ENCODE measurements at regions not wholly inside any gene's neighbourhood (a gene's known extent, or its start where the extent isn't known, plus 50 kb on each side); places are given as distances from the start of the nearest gene placed in this dataset.

GRCh38 chr4:135575041-135575440 lies 1373.5 kb upstream of the PABPC4L start:
- Histone ChIP-seq H3K4me1 (ENCODE audit: low read depth, poor library complexity, severe bottlenecking) (no peaks in the 10 kb centered on the region), H3K27ac (no peak overlapping the region), H3K9ac (no peak overlapping the region), H3K4me3 (IDR thresholded peaks at IDR 0.05; ENCODE audit: insufficient read depth, low read depth, low read length) (no peak overlapping the region), H3K36me3 (ENCODE audit: insufficient read depth) (no peaks in the 10 kb centered on the region), H3K79me2 (ENCODE audit: insufficient read depth, low read depth) (no peaks in the 10 kb centered on the region), H4K20me1 (ENCODE audit: insufficient read depth) (no peaks in the 10 kb centered on the region), H3K4me2 (no peak overlapping the region), H3K27me3 (ENCODE audit: insufficient read depth, low read depth) (no peaks in the 10 kb centered on the region), H2AFZ (ENCODE audit: low read depth) (no peak overlapping the region)
- no peak for TF ChIP-seq CTCF (conservative IDR thresholded peaks at IDR 0.05; ENCODE audit: low read depth, low read length)

- TF ChIP-seq CTCF (conservative IDR thresholded peaks at IDR 0.05; ENCODE audit: low read depth, low read length): no peak
- H2AFZ ChIP-seq (ENCODE audit: low read depth): no peak overlapping the region
- H3K9ac ChIP-seq: no peak overlapping the region
Observed at GRCh38 chr4:135573251-135573650, 1371.7 kb upstream of the PABPC4L start.

GRCh38 chr4:135564090-135564489 lies 1362.5 kb upstream of the PABPC4L start:
- no peaks in the 10 kb centered on the region for H3K4me1 ChIP-seq (ENCODE audit: low read depth, poor library complexity, severe bottlenecking)
- no peaks in the 10 kb centered on the region for H3K27me3 ChIP-seq (ENCODE audit: insufficient read depth, low read depth)
- no peak for TF ChIP-seq CTCF (conservative IDR thresholded peaks at IDR 0.05; ENCODE audit: low read depth, low read length)
- H3K79me2 ChIP-seq (ENCODE audit: insufficient read depth, low read depth): no peaks in the 10 kb centered on the region
- H3K4me3 ChIP-seq (IDR thresholded peaks at IDR 0.05; ENCODE audit: insufficient read depth, low read depth, low read length): no peak overlapping the region
- H3K36me3 ChIP-seq (ENCODE audit: insufficient read depth): no peaks in the 10 kb centered on the region
- H4K20me1 ChIP-seq (ENCODE audit: insufficient read depth): no peaks in the 10 kb centered on the region
- H3K9ac ChIP-seq: no peak overlapping the region
- no peak overlapping the region for H2AFZ ChIP-seq (ENCODE audit: low read depth)
- no peak overlapping the region for H3K27ac ChIP-seq
- no peak overlapping the region for H3K4me2 ChIP-seq

More at GRCh38 chr4:135573251-135573650, 1371.7 kb upstream of the PABPC4L start:
- Histone ChIP-seq H3K4me1 (ENCODE audit: low read depth, poor library complexity, severe bottlenecking) (no peaks in the 10 kb centered on the region), H3K4me3 (IDR thresholded peaks at IDR 0.05; ENCODE audit: insufficient read depth, low read depth, low read length) (no peak overlapping the region), H3K36me3 (ENCODE audit: insufficient read depth) (no peaks in the 10 kb centered on the region), H3K79me2 (ENCODE audit: insufficient read depth, low read depth) (no peaks in the 10 kb centered on the region), H3K27ac (no peak overlapping the region), H3K4me2 (no peak overlapping the region), H4K20me1 (ENCODE audit: insufficient read depth) (no peaks in the 10 kb centered on the region), H3K27me3 (ENCODE audit: insufficient read depth, low read depth) (no peaks in the 10 kb centered on the region)

- H3K27me3 ChIP-seq (ENCODE audit: insufficient read depth, low read depth): no peaks in the 10 kb centered on the region
- no peak overlapping the region for H2AFZ ChIP-seq (ENCODE audit: low read depth)
- no peaks in the 10 kb centered on the region for H3K79me2 ChIP-seq (ENCODE audit: insufficient read depth, low read depth)
- no peak overlapping the region for H3K27ac ChIP-seq
- H3K9ac ChIP-seq: no peak overlapping the region
- no peaks in the 10 kb centered on the region for H3K36me3 ChIP-seq (ENCODE audit: insufficient read depth)
- no peaks in the 10 kb centered on the region for H4K20me1 ChIP-seq (ENCODE audit: insufficient read depth)
- no peaks in the 10 kb centered on the region for H3K4me1 ChIP-seq (ENCODE audit: low read depth, poor library complexity, severe bottlenecking)
- no peak overlapping the region for H3K4me2 ChIP-seq
- no peak for TF ChIP-seq CTCF (conservative IDR thresholded peaks at IDR 0.05; ENCODE audit: low read depth, low read length)
- H3K4me3 ChIP-seq (IDR thresholded peaks at IDR 0.05; ENCODE audit: insufficient read depth, low read depth, low read length): no peak overlapping the region
Observed at GRCh38 chr4:135553213-135553612, 1351.6 kb upstream of the PABPC4L start.
